HG02798 (cell line): ENCODE measurements at regions not wholly inside any gene's neighbourhood (a gene's known extent, or its start where the extent isn't known, plus 50 kb on each side); places are given as distances from the start of the nearest gene placed in this dataset.

Experiments used
- ATAC-seq: cut with Tn5 transposase; IDR thresholded peaks from one replicate; pipeline ENCODE4 v1.9.1; 2021; ENCODE audit warnings: mild to moderate bottlenecking; ENCODE audit not compliant: unreplicated experiment, poor library complexity

GRCh38 chr5:8233479-8233878 is 364.5 kb downstream of the MTRR start:
- no peak for ATAC-seq

- no peak for ATAC-seq
Observed at GRCh38 chr5:8234179-8234770, 365.3 kb downstream of the MTRR start.

GRCh38 chr5:8238080-8238479 is 369.1 kb downstream of the MTRR start:
- ATAC-seq, result no peak

- no peak for ATAC-seq
Observed at GRCh38 chr5:8239198-8239597, 370.2 kb downstream of the MTRR start.

- ATAC-seq, result no peak
Observed at GRCh38 chr5:8239646-8240045, 370.7 kb downstream of the MTRR start.

- no peak for ATAC-seq
Observed at GRCh38 chr5:8241076-8241475, 372.1 kb downstream of the MTRR start.

- no peak for ATAC-seq
Observed at GRCh38 chr5:8241558-8241957, 372.6 kb downstream of the MTRR start.

GRCh38 chr5:8247049-8247899 is 378.3 kb downstream of the MTRR start:
- no peak for ATAC-seq

GRCh38 chr5:8253376-8253775 is 384.4 kb downstream of the MTRR start:
- ATAC-seq, result no peak

- no peak for ATAC-seq
Observed at GRCh38 chr5:8254674-8255073, 385.7 kb downstream of the MTRR start.

GRCh38 chr5:8258801-8259200 is 389.9 kb downstream of the MTRR start:
- ATAC-seq, result no peak

- no peak for ATAC-seq
Observed at GRCh38 chr5:8270246-8270645, 401.3 kb downstream of the MTRR start.

GRCh38 chr5:8280711-8281363 is 411.9 kb downstream of the MTRR start:
- no peak for ATAC-seq

- no peak for ATAC-seq
Observed at GRCh38 chr5:8288334-8288733, 419.4 kb downstream of the MTRR start.

- no peak for ATAC-seq
Observed at GRCh38 chr5:8288897-8289516, 420.1 kb downstream of the MTRR start.

- no peak for ATAC-seq
Observed at GRCh38 chr5:8289779-8290178, 420.8 kb downstream of the MTRR start.

- ATAC-seq, result no peak
Observed at GRCh38 chr5:8290721-8291120, 421.8 kb downstream of the MTRR start.

- ATAC-seq, result no peak
Observed at GRCh38 chr5:8291641-8292040, 422.7 kb downstream of the MTRR start.

GRCh38 chr5:8295141-8295540 is 426.2 kb downstream of the MTRR start:
- ATAC-seq, result no peak

GRCh38 chr5:8299716-8300115 is 430.8 kb downstream of the MTRR start:
- no peak for ATAC-seq

GRCh38 chr5:8304341-8304740 is 435.4 kb downstream of the MTRR start:
- no peak for ATAC-seq
